Forelimb muscle (tissue), 1 donor: ENCODE measurements at regions not wholly inside any gene's neighbourhood (a gene's known extent, or its start where the extent isn't known, plus 50 kb on each side); places are given as distances from the start of the nearest gene placed in this dataset.

Experiments used
- DNase-seq: peaks from one replicate; pipeline ENCODE4 v3.0.0-alpha.2; 2013; ENCODE audit warnings: low read depth

- no peak for DNase-seq
These were observed 56.0 kb upstream of the AGTR1 start for GRCh38 chr3:148641722-148642121.

DNA sequence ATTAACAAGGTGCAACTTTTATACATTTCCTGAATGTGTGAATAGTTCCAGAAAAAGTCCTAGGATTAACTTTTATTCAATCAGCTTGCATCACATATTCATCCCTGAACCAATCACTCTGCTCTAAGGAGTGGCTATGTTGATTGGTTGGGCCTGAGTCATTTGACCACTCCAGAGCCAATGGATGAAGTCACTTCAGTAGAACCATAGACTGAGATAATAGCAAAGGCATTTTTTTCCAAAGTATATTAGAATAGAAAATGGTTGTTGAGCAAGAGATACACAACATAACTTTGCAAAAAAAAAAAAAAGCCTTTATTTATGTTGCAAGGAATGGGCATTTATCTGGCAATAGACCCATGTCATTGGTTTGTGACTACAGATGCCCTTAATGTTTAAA lies 55.5 kb upstream of the AGTR1 start:
- no peak for DNase-seq

- no peak for DNase-seq
These were observed 55.1 kb upstream of the AGTR1 start for GRCh38 chr3:148642616-148643015.

DNA sequence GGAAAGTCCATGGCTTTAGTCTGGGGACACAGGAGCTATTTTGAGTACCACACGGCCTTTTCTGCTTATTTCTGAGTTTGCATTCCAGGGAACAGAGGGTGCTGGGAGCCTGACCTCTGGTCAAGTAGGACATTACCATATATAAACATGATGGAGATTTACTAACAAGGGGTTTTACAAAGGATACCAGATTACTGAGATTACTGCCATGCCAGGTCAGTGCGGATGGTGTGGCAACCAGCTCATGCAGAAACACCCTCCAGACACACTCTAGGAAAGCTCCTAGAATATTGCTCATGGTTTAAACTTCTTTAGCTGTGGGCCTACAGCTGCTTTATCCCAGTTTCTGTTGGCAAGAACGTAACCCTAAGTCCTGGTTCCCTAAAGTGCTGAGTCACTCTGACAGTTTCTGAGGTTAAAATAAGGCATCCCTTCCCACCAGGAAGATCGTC lies 54.3 kb upstream of the AGTR1 start:
- no peak for DNase-seq

- no peak for DNase-seq
These were observed 51.5 kb upstream of the AGTR1 start for GRCh38 chr3:148646126-148646665.
